ENCODE measurements at regions not wholly inside any gene's neighbourhood (a gene's known extent, or its start where the extent isn't known, plus 50 kb on each side); places are given as distances from the start of the nearest gene placed in this dataset.

DNA sequence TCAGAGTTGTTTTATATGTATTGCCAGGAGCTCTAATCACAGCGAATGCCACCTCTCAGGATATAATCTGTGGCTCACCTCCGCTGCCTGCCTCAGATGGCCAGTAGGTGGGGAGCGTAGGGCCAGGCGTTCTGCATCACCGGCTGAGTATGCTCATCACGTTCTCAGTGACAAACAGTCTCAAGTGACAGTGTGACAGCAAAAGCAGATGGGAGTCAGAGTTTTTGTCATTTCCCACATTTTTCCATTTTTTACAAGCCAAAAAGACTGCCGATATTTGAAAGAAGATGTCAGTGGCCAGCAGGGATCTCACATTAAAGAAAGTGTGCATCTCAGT lies 208.7 kb downstream of the ALDH8A1 start:
- no peak overlapping the region for H3K4me3 Mint-ChIP-seq
- ATAC-seq: no peak
- H3K27ac Mint-ChIP-seq: no peak overlapping the region
- no peaks in the 10 kb centered on the region for H3K4me1 Mint-ChIP-seq
- H3K9me3 Mint-ChIP-seq: no peaks in the 10 kb centered on the region
- peaks cover 10% of the 10 kb centered on the region for H3K27me3 Mint-ChIP-seq
- no peaks in the 10 kb centered on the region for H3K36me3 Mint-ChIP-seq

DNA sequence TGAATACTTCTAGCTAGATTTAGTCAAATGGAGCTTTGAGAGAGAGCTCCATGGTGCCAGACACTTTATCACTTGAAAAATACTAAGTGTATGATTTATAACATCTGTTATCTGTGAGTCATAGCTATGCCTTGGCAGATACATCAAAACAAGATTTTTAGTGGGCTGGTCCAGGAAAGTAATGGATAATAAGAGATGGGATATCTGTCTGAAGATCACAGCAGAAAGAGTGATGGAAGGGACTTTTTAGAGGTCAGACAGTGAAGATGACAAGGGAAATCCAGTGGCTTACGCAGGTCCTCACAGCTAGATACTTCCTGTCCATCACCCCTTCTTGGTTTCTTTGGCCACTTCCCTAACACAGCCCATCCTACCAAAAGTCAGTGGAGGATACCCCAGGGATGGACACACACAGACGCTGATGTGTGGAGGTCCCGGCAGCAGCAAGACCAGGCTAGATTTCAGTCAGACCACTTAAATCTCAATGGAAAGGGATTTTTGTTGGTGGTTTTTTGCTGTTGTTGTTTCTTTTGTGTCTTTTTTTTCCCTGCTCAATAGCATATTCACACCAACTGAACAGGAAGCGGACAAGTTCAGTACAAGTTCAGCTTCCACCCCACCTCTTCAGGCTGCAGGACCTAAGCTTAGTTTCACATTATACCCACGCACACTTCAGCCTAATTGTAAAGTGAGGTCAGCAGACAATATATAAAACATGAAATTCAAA lies 209.3 kb downstream of the ALDH8A1 start:
- ATAC-seq: no peak
- Mint-ChIP-seq H3K4me1 (no peaks in the 10 kb centered on the region), H3K27me3 (peaks cover 15% of the 10 kb centered on the region), H3K36me3 (no peaks in the 10 kb centered on the region), H3K9me3 (no peaks in the 10 kb centered on the region), H3K27ac (no peak overlapping the region), H3K4me3 (no peak overlapping the region)

DNA sequence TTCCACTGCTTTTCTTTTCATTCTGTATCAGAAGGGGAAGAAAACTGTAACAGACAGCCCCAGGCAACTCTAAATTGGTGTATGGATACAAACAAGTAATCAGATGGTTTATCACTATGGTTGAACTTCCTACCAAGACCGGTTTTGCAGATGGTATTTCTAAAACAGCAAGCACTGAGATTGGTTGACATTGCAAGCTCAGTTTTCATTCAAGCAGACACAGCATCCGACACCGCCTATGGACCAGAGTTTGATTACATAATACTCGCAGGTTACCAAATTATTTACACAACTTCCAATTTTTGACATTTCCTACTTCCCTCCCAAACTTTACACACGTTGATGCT lies 209.9 kb downstream of the ALDH8A1 start:
- Mint-ChIP-seq H3K36me3 (no peaks in the 10 kb centered on the region), H3K4me3 (no peak overlapping the region), H3K27ac (no peak overlapping the region), H3K9me3 (no peaks in the 10 kb centered on the region), H3K4me1 (no peaks in the 10 kb centered on the region), H3K27me3 (peaks cover 15% of the 10 kb centered on the region)
- no peak for ATAC-seq

DNA sequence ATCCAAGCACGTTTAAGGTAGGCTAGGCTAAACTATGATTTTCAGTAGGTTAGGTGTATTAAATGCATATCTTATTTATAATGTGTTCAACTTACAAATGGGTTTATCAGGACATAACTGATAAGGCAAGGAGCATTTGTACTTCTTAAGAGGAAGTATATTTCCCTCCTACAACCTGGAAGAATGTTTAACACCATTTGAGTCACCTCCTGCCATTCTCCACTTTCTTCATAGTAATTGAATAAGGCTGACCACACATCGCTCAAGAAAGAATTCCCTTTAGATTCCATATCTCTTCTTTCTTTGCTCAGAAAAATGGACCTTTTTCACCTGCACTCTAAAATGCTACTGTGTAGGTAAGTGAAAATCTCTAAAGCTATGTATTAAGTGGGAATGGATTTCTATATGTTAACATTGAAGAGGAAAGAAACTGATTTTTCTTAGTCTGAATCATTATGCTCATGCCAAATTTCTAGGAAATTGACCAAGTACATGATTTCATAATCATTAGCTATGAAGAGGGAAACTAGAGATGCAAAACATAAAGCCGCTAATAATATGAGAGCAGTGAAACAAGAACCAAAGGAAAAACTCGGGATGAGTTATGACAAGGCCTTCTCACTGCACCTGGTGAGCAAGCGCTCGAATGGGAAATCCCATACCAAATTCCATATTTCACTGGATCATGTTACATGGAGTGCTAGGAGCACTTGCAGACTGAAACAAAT lies 210.4 kb downstream of the ALDH8A1 start:
- H3K4me3 Mint-ChIP-seq: no peak overlapping the region
- H3K27ac Mint-ChIP-seq: no peak overlapping the region
- H3K27me3 Mint-ChIP-seq: peaks cover 15% of the 10 kb centered on the region
- H3K9me3 Mint-ChIP-seq: no peaks in the 10 kb centered on the region
- no peak for ATAC-seq
- H3K36me3 Mint-ChIP-seq: no peaks in the 10 kb centered on the region
- no peaks in the 10 kb centered on the region for H3K4me1 Mint-ChIP-seq

DNA sequence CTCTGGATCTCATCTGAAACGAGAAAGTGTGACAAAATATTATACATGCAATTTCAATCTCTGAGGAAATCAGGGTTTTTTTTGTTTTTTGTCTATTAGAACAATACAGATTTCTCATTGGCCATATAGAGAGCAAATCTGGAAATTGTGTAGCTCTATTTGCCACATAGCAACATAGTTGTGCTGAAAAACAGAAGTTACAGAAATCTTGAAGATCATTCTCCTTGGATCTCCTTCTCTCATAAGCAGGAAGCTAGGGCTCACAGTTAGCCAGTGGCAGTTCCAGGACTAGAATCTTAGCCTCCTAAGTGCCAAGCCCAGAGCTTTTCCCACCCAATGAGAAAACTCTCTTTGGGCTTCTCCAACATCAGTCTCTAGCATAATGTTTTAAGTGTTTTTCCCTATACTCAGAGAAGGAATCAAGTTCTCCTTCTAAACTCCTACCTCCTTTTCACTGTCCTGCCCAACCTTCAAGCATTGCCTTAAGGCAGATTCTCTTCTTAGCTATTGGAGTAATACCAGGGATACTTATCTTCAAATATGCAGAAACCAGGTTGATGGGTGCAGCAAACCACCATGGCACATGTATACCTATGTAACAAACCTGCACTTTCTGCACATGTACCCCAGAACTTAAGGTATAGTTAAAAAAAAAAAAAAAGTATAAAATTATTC lies 211.6 kb downstream of the ALDH8A1 start:
- no peak overlapping the region for H3K4me3 Mint-ChIP-seq
- no peak for ATAC-seq
- H3K4me1 Mint-ChIP-seq: no peaks in the 10 kb centered on the region
- peaks cover 15% of the 10 kb centered on the region for H3K27me3 Mint-ChIP-seq
- H3K36me3 Mint-ChIP-seq: no peaks in the 10 kb centered on the region
- H3K9me3 Mint-ChIP-seq: no peaks in the 10 kb centered on the region
- H3K27ac Mint-ChIP-seq: no peak overlapping the region

DNA sequence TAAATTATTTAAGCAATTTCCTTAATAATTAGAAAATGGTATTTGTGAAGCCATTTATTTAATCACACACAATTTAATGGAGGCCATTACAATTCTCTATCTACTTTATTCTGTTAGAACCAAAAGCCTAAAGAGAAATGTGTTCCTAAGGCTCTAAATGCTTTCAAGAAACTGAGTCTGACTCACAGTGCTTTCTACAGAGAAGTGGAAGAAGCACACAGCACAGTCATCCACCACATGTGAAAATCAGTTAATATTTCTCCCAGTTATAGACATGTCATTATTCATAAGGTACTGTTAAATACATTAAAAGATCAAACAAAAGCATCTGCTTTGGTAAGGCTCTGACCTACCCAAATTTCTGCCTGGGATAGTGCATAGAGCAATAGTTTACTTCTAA lies 214.4 kb downstream of the ALDH8A1 start:
- H3K36me3 Mint-ChIP-seq: no peaks in the 10 kb centered on the region
- no peak for ATAC-seq
- H3K27ac Mint-ChIP-seq: no peak overlapping the region
- H3K27me3 Mint-ChIP-seq: peaks cover 23% of the 10 kb centered on the region
- H3K4me1 Mint-ChIP-seq: no peaks in the 10 kb centered on the region
- H3K4me3 Mint-ChIP-seq: no peak overlapping the region
- H3K9me3 Mint-ChIP-seq: no peaks in the 10 kb centered on the region

DNA sequence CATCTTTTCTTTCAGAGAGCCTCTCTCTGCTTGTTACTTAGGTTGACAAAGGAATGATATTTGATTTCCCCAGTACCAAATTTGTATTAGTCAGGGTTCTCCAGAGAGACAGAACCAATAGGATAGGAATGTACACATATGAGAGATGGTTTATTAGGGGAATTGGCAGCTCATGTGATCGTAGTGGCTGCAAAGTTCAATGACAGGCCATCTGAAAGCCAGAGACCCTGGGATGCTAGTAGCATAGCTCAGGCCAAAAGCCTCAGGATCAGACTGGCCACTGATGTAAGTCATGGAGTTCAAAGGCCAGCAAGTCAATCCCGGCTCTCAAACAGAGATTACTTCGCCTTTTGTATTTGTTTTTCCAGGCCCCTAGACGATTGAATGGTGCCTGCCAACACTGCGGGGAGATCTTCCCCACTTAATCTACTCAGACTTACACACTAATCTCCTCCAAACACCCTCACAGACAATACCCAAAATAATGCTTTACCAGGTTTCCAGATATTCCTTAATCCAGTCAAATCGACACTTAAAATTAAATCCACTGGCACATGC lies 215.5 kb downstream of the ALDH8A1 start:
- no peaks in the 10 kb centered on the region for H3K4me1 Mint-ChIP-seq
- no peaks in the 10 kb centered on the region for H3K9me3 Mint-ChIP-seq
- ATAC-seq: no peak
- no peak overlapping the region for H3K4me3 Mint-ChIP-seq
- H3K27ac Mint-ChIP-seq: no peak overlapping the region
- H3K36me3 Mint-ChIP-seq: no peaks in the 10 kb centered on the region
- H3K27me3 Mint-ChIP-seq: peaks cover 23% of the 10 kb centered on the region

DNA sequence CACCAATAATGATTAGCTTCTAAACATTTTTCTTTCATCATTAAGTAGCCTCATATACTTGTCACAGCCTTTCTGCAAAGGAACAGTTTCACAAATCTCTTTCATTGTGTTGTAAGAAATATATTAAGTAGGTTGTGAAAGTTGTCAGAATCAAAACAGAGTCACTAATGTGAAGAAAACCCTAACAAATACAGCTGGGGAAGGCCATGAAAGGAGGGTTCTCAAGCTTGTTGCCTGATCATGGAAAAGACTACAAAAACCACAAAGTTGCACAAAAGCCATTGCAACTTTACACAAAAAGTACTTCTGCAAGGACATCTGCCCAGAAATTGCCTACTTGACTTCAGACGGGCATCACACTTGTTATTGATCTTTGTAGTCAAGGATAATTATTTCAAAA lies 216.1 kb downstream of the ALDH8A1 start:
- H3K9me3 Mint-ChIP-seq: no peaks in the 10 kb centered on the region
- no peaks in the 10 kb centered on the region for H3K4me1 Mint-ChIP-seq
- no peak overlapping the region for H3K4me3 Mint-ChIP-seq
- peaks cover 23% of the 10 kb centered on the region for H3K27me3 Mint-ChIP-seq
- no peaks in the 10 kb centered on the region for H3K36me3 Mint-ChIP-seq
- ATAC-seq: no peak
- H3K27ac Mint-ChIP-seq: no peak overlapping the region

DNA sequence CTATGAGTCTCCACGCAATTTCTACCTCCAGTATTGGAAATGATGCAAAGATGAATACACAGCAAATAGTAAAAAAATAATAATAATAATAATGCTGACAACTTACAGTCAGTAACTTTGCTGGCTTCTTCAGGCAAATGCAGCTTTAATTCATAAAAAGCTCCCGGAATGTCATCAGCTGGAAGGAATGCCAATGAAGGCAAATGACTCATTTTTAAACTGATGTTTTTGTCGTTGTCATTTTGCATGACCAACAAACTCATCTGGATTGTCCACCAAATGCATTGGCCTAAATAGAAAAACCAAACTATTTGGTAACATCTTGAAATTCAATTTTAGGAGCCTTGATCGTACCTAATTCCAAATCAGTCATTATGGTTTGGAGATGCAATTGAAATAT lies 217.1 kb downstream of the ALDH8A1 start:
- no peaks in the 10 kb centered on the region for H3K9me3 Mint-ChIP-seq
- no peak overlapping the region for H3K4me3 Mint-ChIP-seq
- H3K27me3 Mint-ChIP-seq: peaks cover 23% of the 10 kb centered on the region
- ATAC-seq: no peak
- no peaks in the 10 kb centered on the region for H3K4me1 Mint-ChIP-seq
- H3K27ac Mint-ChIP-seq: no peak overlapping the region
- no peaks in the 10 kb centered on the region for H3K36me3 Mint-ChIP-seq

DNA sequence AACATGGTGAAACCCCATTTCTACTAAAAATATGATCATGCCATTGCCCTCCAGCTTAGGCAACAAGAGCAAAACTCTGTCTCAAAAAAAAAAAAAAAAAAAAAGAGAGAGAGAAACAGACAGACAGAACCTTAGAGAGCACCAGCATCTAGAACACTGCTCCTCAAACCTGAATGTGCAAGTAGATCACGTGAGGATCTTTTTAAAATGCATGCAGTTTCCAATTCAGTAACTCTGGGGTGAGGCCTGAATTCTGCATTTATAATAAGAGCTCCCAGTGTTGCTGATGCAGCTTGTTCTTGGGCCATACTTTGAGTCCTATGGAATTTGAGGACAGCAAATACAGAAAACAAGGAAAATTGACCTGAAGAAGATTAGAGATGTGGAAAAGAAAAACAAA lies 218.3 kb downstream of the ALDH8A1 start:
- no peak overlapping the region for H3K4me3 Mint-ChIP-seq
- H3K27me3 Mint-ChIP-seq: peaks cover 22% of the 10 kb centered on the region
- no peaks in the 10 kb centered on the region for H3K9me3 Mint-ChIP-seq
- no peaks in the 10 kb centered on the region for H3K36me3 Mint-ChIP-seq
- no peak overlapping the region for H3K27ac Mint-ChIP-seq
- H3K4me1 Mint-ChIP-seq: no peaks in the 10 kb centered on the region
- ATAC-seq: no peak

DNA sequence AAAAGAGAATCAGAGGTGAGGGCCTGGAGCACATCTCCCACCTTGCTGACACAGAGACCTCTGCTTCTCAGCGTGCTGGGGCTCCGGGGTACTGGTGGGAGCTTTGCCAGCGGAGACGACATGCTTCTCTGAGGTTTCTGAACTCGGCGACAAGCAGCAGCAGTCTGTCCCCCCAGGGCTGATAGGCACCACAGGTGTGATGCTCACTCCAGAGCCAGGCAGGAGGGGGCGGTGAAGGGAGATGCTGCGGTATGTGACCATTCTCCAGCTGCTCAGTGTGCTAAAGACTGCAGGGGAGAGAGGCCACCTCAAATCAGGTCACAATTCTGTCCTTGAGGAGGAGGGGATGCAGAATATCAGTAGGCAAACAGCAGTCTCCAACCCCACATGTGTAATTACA lies 219.9 kb downstream of the ALDH8A1 start:
- no peaks in the 10 kb centered on the region for H3K9me3 Mint-ChIP-seq
- peaks cover 21% of the 10 kb centered on the region for H3K27me3 Mint-ChIP-seq
- no peaks in the 10 kb centered on the region for H3K36me3 Mint-ChIP-seq
- no peak for ATAC-seq
- no peak overlapping the region for H3K27ac Mint-ChIP-seq
- H3K4me1 Mint-ChIP-seq: no peaks in the 10 kb centered on the region
- no peak overlapping the region for H3K4me3 Mint-ChIP-seq

DNA sequence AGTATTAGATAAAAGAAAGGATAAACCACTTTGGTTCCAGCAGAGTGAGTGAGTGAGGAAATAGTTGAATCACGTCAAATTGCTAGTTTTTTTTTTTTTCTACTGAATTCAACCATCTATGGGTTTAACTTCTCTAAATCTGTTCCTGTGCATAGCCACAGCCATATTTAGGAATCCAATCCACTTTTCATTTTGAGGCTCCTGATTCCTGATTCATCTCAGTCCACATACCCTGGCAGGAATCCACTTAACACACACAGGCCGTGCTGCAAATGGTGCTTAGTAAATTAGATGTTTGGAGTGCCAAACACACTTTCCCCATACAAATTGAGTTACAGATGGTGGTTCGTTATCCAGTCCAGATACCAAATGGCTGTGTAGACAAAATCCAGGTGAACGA lies 220.3 kb downstream of the ALDH8A1 start:
- H3K4me1 Mint-ChIP-seq: no peaks in the 10 kb centered on the region
- ATAC-seq: no peak
- no peak overlapping the region for H3K27ac Mint-ChIP-seq

DNA sequence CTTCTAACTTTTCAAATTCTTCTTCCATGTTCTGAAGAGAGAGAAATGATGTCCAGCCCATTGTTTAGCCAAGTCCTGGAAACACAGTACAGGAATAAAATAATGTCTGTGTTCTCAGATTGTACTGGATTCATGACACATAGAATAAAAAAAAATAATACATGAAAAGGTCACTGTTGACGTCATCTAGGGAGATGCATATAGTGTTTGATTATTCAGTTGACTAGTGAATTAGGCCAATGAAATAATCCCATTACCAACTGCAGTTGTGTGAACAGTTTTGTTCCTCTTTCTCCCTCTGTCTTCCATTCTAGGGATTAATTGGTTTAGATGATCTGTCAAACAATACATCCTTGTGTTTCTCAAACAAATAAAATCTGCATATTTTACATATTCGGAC lies 222.8 kb downstream of the ALDH8A1 start:
- Mint-ChIP-seq H3K27ac (no peak overlapping the region), H3K4me3 (no peak overlapping the region), H3K27me3 (peaks cover 21% of the 10 kb centered on the region), H3K4me1 (no peaks in the 10 kb centered on the region), H3K36me3 (no peaks in the 10 kb centered on the region), H3K9me3 (no peaks in the 10 kb centered on the region)
- ATAC-seq: no peak

More for the DNA sequence above, 220.3 kb downstream of the ALDH8A1 start:
- Mint-ChIP-seq H3K36me3 (no peaks in the 10 kb centered on the region), H3K27me3 (peaks cover 21% of the 10 kb centered on the region), H3K9me3 (no peaks in the 10 kb centered on the region), H3K4me3 (no peak overlapping the region)

DNA sequence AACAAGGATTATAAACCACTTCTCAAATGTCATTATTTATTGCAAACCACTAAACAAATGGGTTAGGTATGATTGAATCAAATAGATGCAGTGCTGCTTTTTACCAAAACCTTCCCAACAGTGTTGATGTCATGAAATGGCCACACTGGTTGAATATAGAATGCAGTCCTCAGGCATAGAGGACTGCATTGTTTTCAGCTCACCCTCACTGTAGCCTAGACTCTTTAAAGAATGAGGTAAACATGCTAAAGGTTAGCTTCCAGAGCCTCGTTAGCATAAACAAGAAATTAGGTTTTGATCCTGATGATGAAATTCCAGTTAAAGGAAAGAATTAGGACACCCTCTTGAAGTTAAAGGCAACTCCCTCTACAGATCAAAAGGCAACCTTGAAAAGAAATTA lies 224.3 kb downstream of the ALDH8A1 start:
- no peak overlapping the region for H3K4me3 Mint-ChIP-seq
- H3K27ac Mint-ChIP-seq: no peak overlapping the region
- H3K27me3 Mint-ChIP-seq: peaks cover 12% of the 10 kb centered on the region
- no peaks in the 10 kb centered on the region for H3K4me1 Mint-ChIP-seq
- no peak for ATAC-seq
- H3K36me3 Mint-ChIP-seq: no peaks in the 10 kb centered on the region
- H3K9me3 Mint-ChIP-seq: no peaks in the 10 kb centered on the region

DNA sequence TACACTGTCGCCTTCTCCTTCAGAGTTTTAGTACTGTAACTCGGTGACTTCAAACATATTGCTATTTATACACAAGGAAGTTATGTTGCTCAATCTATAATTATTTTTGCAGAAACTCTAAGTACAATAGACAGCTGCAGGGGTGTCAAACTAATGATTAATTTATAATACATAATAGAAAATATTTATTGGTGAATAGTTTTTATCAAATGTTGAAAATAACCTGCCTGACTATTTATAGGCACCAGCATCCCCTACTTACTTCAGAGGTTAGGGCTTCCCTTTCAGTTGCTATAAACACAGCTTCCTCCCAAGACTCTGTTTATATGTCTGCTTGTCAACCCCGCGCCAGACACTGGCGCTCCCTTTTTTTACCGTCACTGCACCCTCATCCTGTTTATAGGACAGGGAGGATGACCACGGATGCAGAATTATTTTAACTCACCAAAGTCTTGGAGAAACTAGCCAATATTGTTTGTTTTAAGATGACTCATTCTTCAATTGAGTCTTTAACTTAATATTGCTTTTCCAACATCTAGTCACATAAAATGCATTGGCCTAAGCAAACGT lies 225.0 kb downstream of the ALDH8A1 start:
- no peak overlapping the region for H3K4me3 Mint-ChIP-seq
- H3K27me3 Mint-ChIP-seq: peaks cover 12% of the 10 kb centered on the region
- H3K4me1 Mint-ChIP-seq: no peaks in the 10 kb centered on the region
- H3K27ac Mint-ChIP-seq: no peak overlapping the region
- no peak for ATAC-seq
- no peaks in the 10 kb centered on the region for H3K9me3 Mint-ChIP-seq
- no peaks in the 10 kb centered on the region for H3K36me3 Mint-ChIP-seq

All from stimulated activated memory B cell treated with anti-CD40 and anti-IgM and Interleukin-4, amounts not matched to agents 10 μg/mL and 1 μg/mL and 100 μg/mL, for 72 hours (primary cell).